Ovary (tissue), 3 donors: ENCODE measurements at regions not wholly inside any gene's neighbourhood (a gene's known extent, or its start where the extent isn't known, plus 50 kb on each side); places are given as distances from the start of the nearest gene placed in this dataset.
"Not testable (repeated sequence)": the region's sequence is repeated elsewhere in the genome, so short reads cannot be mapped to it uniquely, and the experiment has no call there.

Experiments
- EP300 ChIP-seq: sonication (generic); formaldehyde crosslinking; IDR thresholded peaks from one replicate; pipeline ENCODE4 v1.6.1; 2017; ENCODE audit warnings: antibody characterized with exemption
- POLR2A ChIP-seq: fragments of 450-650 bp; IDR thresholded peaks from one replicate; pipeline ENCODE4 v1.6.1; 2017; ENCODE audit warnings: antibody characterized with exemption, mild to moderate bottlenecking, moderate library complexity
- TF ChIP-seq, protein P1 (sequence below), 3 donors: fragments of 450-650 bp in 2 of 3; fragments of 200-600 bp in 1 of 3; IDR thresholded peaks; one replicate each; pipeline versions ENCODE4 v1.5.1 to v1.8.0; 2016 to 2022; ENCODE audit warnings: antibody characterized with exemption in 3 of 3, mild to moderate bottlenecking in 1 of 3
- donor health status: DM: no; HTN: no; CAD: no.

DNA sequence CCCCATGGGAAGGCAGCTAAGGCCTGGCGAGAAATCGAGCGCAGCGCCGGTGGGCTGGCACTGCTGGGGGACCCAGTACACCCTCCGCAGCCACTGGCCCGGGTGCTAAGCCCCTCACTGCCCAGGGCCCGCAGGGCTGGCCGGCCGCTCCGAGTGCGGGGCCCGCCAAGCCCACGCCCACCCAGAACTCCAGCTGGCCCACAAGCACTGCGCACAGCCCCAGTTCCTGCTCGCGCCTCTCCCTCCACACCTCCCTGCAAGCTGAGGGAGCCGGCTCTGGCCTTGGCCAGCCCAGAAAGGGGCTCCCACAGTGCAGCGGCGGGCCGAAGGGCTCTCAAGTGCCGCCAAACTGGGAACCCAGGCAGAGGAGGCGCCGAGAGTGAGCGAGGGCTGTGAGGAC, 253.0 kb upstream of the PDE3A start:
- TF ChIP-seq POLR2A, EP300: not testable (repeated sequence)
- TF ChIP-seq, protein P1, sequence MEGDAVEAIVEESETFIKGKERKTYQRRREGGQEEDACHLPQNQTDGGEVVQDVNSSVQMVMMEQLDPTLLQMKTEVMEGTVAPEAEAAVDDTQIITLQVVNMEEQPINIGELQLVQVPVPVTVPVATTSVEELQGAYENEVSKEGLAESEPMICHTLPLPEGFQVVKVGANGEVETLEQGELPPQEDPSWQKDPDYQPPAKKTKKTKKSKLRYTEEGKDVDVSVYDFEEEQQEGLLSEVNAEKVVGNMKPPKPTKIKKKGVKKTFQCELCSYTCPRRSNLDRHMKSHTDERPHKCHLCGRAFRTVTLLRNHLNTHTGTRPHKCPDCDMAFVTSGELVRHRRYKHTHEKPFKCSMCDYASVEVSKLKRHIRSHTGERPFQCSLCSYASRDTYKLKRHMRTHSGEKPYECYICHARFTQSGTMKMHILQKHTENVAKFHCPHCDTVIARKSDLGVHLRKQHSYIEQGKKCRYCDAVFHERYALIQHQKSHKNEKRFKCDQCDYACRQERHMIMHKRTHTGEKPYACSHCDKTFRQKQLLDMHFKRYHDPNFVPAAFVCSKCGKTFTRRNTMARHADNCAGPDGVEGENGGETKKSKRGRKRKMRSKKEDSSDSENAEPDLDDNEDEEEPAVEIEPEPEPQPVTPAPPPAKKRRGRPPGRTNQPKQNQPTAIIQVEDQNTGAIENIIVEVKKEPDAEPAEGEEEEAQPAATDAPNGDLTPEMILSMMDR (IDR thresholded peaks at IDR 0.05) = not testable (repeated sequence)
